Loucy (cell line): ENCODE measurements at regions not wholly inside any gene's neighbourhood (a gene's known extent, or its start where the extent isn't known, plus 50 kb on each side); places are given as distances from the start of the nearest gene placed in this dataset.

Source experiments
- H2AFZ ChIP-seq: fragments of 200-600 bp; sonication (generic); 2 replicates; pipeline ENCODE4 v1.6.0; 2016; ENCODE audit warnings: antibody characterized with exemption, mild to moderate bottlenecking, low read length, moderate library complexity
- H3F3A ChIP-seq: fragments of 200-600 bp; 2 replicates; pipeline ENCODE4 v1.6.0; 2016; ENCODE audit warnings: antibody characterized with exemption, low read depth, mild to moderate bottlenecking
- H3K27me3 ChIP-seq: fragments of 200-600 bp; sonication (generic); 2 replicates; pipeline ENCODE4 v1.6.1; 2014; ENCODE audit warnings: low read length, mild to moderate bottlenecking; ENCODE audit not compliant: insufficient read depth, poor library complexity, severe bottlenecking
- H3K36me3 ChIP-seq: fragments of 200-600 bp; sonication (generic); 2 replicates; pipeline ENCODE4 v1.6.1; 2016; ENCODE audit warnings: low read length; ENCODE audit not compliant: insufficient read depth
- H3K4me1 ChIP-seq: fragments of 200-600 bp; sonication (generic); 2 replicates; pipeline ENCODE4 v1.5.1; 2014; ENCODE audit warnings: low read length, mild to moderate bottlenecking; ENCODE audit not compliant: insufficient read depth, poor library complexity, severe bottlenecking
- H3K4me2 ChIP-seq: fragments of 200-600 bp; sonication (generic); 2 replicates; pipeline ENCODE4 v1.6.0; 2014; ENCODE audit warnings: antibody characterized with exemption, low read length, low read depth, mild to moderate bottlenecking; ENCODE audit not compliant: poor library complexity, severe bottlenecking
- H3K4me3 ChIP-seq: fragments of 200-600 bp; sonication (generic); 2 replicates; pipeline ENCODE4 v1.5.1; 2014; ENCODE audit warnings: low read length, mild to moderate bottlenecking, mixed read lengths; ENCODE audit not compliant: poor library complexity, severe bottlenecking
- H3K79me2 ChIP-seq: fragments of 200-600 bp; sonication (generic); 2 replicates; pipeline ENCODE4 v1.6.1; 2014; ENCODE audit warnings: low read length; ENCODE audit not compliant: insufficient read depth
- H3K9ac ChIP-seq: fragments of 200-600 bp; sonication (generic); 2 replicates; pipeline ENCODE4 v1.6.0; 2014; ENCODE audit warnings: mild to moderate bottlenecking, low read depth, low read length, moderate library complexity; ENCODE audit not compliant: poor library complexity, severe bottlenecking
- H3K9me2 ChIP-seq: fragments of 200-600 bp; sonication (generic); replicated peaks from 2 replicates; pipeline ENCODE4 v1.6.1; 2016; ENCODE audit warnings: low read depth, low read length, mixed read lengths
- H3K9me3 ChIP-seq: fragments of 200-600 bp; sonication (generic); 2 replicates; pipeline ENCODE4 v1.6.1; 2014; ENCODE audit warnings: mild to moderate bottlenecking, antibody characterized with exemption, low read length, low read depth; ENCODE audit not compliant: insufficient read depth
- H4K20me1 ChIP-seq: fragments of 200-600 bp; sonication (generic); 2 replicates; pipeline ENCODE4 v1.6.0; 2014; ENCODE audit warnings: antibody characterized with exemption, low read length, mild to moderate bottlenecking; ENCODE audit not compliant: insufficient read depth, poor library complexity, severe bottlenecking
- CTCF ChIP-seq: fragments of 200-600 bp; sonication (generic); conservative IDR thresholded peaks from 2 replicates; pipeline ENCODE4 v1.5.1; 2014; ENCODE audit warnings: mild to moderate bottlenecking, antibody characterized with exemption, low read length
- EZH2phosphoT487 ChIP-seq: fragments of 200-600 bp; IDR thresholded peaks from 2 replicates; pipeline ENCODE4 v1.6.1; 2018; ENCODE audit warnings: antibody characterized with exemption, mild to moderate bottlenecking, moderate library complexity, borderline replicate concordance

DNA sequence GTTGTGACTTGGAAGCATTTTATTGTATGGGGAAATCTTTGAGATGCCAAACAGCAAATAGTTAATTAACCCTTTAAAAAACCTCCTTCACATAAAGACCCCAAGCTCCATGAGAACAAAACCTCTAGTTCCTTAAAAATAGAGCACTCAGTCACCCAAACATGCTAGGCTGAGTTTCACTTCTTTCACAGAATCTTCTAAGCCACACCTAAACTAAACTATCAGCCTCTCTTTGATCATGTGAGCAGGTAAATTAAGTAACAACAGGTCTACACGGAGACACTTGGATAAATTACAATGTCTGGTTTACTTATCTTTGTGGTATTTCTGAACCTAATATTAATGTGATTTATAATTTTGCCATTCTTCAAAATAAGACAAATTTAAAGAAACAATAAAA is 205.2 kb upstream of the MARCKS start:
- no peak for TF ChIP-seq CTCF
- no peak for TF ChIP-seq EZH2phosphoT487
- Histone ChIP-seq H3K36me3 (no peaks in the 10 kb centered on the region), H3K9me2 (no peaks in the 10 kb centered on the region), H2AFZ (no peak overlapping the region), H3K79me2 (no peaks in the 10 kb centered on the region), H3K9ac (no peak overlapping the region), H3K4me3 (no peak overlapping the region), H4K20me1 (no peaks in the 10 kb centered on the region), H3K4me1 (no peaks in the 10 kb centered on the region), H3K27me3 (no peaks in the 10 kb centered on the region), H3K9me3 (no peaks in the 10 kb centered on the region), H3F3A (no peaks in the 10 kb centered on the region), H3K4me2 (no peak overlapping the region)

DNA sequence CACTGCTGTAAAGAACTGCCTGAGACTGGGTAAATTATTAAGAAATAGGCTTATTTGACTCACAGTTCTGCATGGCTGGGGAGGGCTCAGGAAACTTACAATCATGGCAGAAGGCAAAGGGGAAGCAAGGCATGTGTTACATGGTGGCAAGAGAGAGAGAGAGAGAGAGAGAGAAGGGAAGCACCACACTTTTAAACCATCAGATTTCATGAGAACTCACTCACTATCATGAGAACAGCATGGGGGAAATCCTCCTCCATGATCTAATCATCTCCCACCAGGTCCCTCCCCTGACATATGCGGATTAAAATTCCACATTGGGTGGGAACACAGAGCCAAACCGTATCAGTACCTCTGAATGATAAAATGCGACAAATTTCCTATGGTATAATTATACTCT is 203.9 kb upstream of the MARCKS start:
- Histone ChIP-seq H3K9me2 (no peaks in the 10 kb centered on the region), H3K9ac (no peak overlapping the region), H3K36me3 (no peaks in the 10 kb centered on the region), H4K20me1 (no peaks in the 10 kb centered on the region), H3K4me2 (no peak overlapping the region), H3K27me3 (no peaks in the 10 kb centered on the region), H2AFZ (no peak overlapping the region), H3K4me3 (no peak overlapping the region), H3F3A (no peaks in the 10 kb centered on the region), H3K79me2 (no peaks in the 10 kb centered on the region), H3K9me3 (no peaks in the 10 kb centered on the region), H3K4me1 (no peaks in the 10 kb centered on the region)
- no peak for TF ChIP-seq CTCF
- TF ChIP-seq EZH2phosphoT487, result no peak

GRCh38 chr6:113654396-113654795 is 202.7 kb upstream of the MARCKS start:
- Histone ChIP-seq H3K4me2 (no peak overlapping the region), H2AFZ (no peak overlapping the region)
- TF ChIP-seq EZH2phosphoT487 (no peak), CTCF (no peak)

More at GRCh38 chr6:113654396-113654795, 202.7 kb upstream of the MARCKS start:
- Histone ChIP-seq H3K79me2 (no peaks in the 10 kb centered on the region), H3K9me3 (no peaks in the 10 kb centered on the region), H4K20me1 (no peaks in the 10 kb centered on the region), H3K27me3 (no peaks in the 10 kb centered on the region), H3K9ac (no peak overlapping the region), H3F3A (no peaks in the 10 kb centered on the region), H3K4me1 (no peaks in the 10 kb centered on the region), H3K4me3 (no peak overlapping the region), H3K36me3 (no peaks in the 10 kb centered on the region), H3K9me2 (no peaks in the 10 kb centered on the region)
